GM23338 (cell line): ENCODE measurements at regions not wholly inside any gene's neighbourhood (a gene's known extent, or its start where the extent isn't known, plus 50 kb on each side); places are given as distances from the start of the nearest gene placed in this dataset.
A peak's percentile ranks its signal among the peaks of the same experiment; 100 is the strongest.

Experiments
- ATAC-seq: fragments of 200-7000 bp; cut with Tn5 transposase; 3 replicates; pipeline ENCODE4 v1.9.1; 2020
- DNase-seq: peaks from one replicate; pipeline ENCODE4 v3.0.0-alpha.2; 2015; ENCODE audit warnings: low spot score
- H2AFZ ChIP-seq: fragments of 200-600 bp; sonication (generic); 2 replicates; pipeline ENCODE4 v1.8.0; 2016; ENCODE audit warnings: antibody characterized with exemption, mild to moderate bottlenecking, moderate library complexity
- H3F3A ChIP-seq: fragments of 200-600 bp; sonication (generic); replicated peaks from 2 replicates; pipeline ENCODE4 v1.8.0; 2017; ENCODE audit warnings: antibody characterized with exemption, mixed run types, low read depth
- H3K27ac ChIP-seq: fragments of 200-600 bp; sonication (generic); 2 replicates; pipeline ENCODE4 v1.6.1; 2016; ENCODE audit warnings: low read depth
- H3K27me3 ChIP-seq: fragments of 200-600 bp; sonication (generic); 2 replicates; pipeline ENCODE4 v1.8.0; 2016; ENCODE audit warnings: mild to moderate bottlenecking, mixed run types, moderate library complexity; ENCODE audit not compliant: insufficient read depth
- H3K36me3 ChIP-seq: fragments of 200-600 bp; sonication (generic); 2 replicates; pipeline ENCODE4 v1.8.0; 2016; ENCODE audit warnings: mild to moderate bottlenecking; ENCODE audit not compliant: insufficient read depth
- H3K4me1 ChIP-seq: fragments of 200-600 bp; sonication (generic); 2 replicates; pipeline ENCODE4 v1.8.0; 2016; ENCODE audit warnings: mild to moderate bottlenecking, moderate library complexity; ENCODE audit not compliant: insufficient read depth
- H3K4me2 ChIP-seq: fragments of 200-600 bp; sonication (generic); 2 replicates; pipeline ENCODE4 v1.7.1; 2017; ENCODE audit warnings: mixed run types
- H3K4me3 ChIP-seq: fragments of 200-600 bp; sonication (generic); 2 replicates; pipeline ENCODE4 v1.6.1; 2016; ENCODE audit warnings: mixed run types
- H3K79me2 ChIP-seq: fragments of 200-600 bp; sonication (generic); replicated peaks from 2 replicates; pipeline ENCODE4 v1.8.0; 2017; ENCODE audit warnings: mild to moderate bottlenecking; ENCODE audit not compliant: insufficient read depth
- H3K9me2 ChIP-seq: fragments of 200-600 bp; sonication (generic); 2 replicates; pipeline ENCODE4 v1.8.0; 2017; ENCODE audit not compliant: insufficient read depth
- H4K20me1 ChIP-seq: fragments of 200-600 bp; sonication (generic); replicated peaks from 2 replicates; pipeline ENCODE4 v1.8.0; 2017; ENCODE audit warnings: mild to moderate bottlenecking; ENCODE audit not compliant: insufficient read depth
- H3K27ac Mint-ChIP-seq: 2 replicates; pipeline ENCODE4 v1.8.0; 2020; ENCODE audit warnings: inconsistent platforms, mild to moderate bottlenecking, moderate library complexity, mixed read lengths
- H3K27me3 Mint-ChIP-seq: 3 replicates; pipeline ENCODE4 v1.8.0; 2022; ENCODE audit warnings: low read depth, mild to moderate bottlenecking, moderate library complexity, mixed read lengths, inconsistent platforms; ENCODE audit not compliant: insufficient read depth, poor library complexity
- H3K36me3 Mint-ChIP-seq: 3 replicates; pipeline ENCODE4 v1.8.0; 2021; ENCODE audit warnings: low read depth, mild to moderate bottlenecking, inconsistent platforms, moderate library complexity, mixed read lengths
- H3K4me1 Mint-ChIP-seq: 3 replicates; pipeline ENCODE4 v1.8.0; 2020; ENCODE audit warnings: mild to moderate bottlenecking, inconsistent platforms, mixed read lengths
- H3K4me3 Mint-ChIP-seq: 3 replicates; pipeline ENCODE4 v1.8.0; 2021; ENCODE audit warnings: moderate library complexity, mild to moderate bottlenecking, inconsistent platforms, mixed read lengths
- H3K9me3 Mint-ChIP-seq: 3 replicates; pipeline ENCODE4 v1.8.0; 2020; ENCODE audit warnings: moderate library complexity, mild to moderate bottlenecking, inconsistent platforms, mixed read lengths
- CREB1 ChIP-seq: fragments of 250-450 bp; sonication (Bioruptor Pico); IDR thresholded peaks from 2 replicates; pipeline ENCODE4 v1.5.0; 2020; ENCODE audit warnings: low read depth, mild to moderate bottlenecking, moderate library complexity
- CTCF ChIP-seq, 2 experiments: fragments of 200-600 bp in 1 of 2; sonication (generic) in 1 of 2; conservative IDR thresholded peaks; 2 replicates each; pipeline versions ENCODE4 v1.5.1 to v1.6.1; 2016 to 2017; ENCODE audit warnings: antibody characterized with exemption in 2 of 2, low read depth in 2 of 2, mild to moderate bottlenecking in 2 of 2, moderate library complexity in 1 of 2
- ETS1 ChIP-seq: IDR thresholded peaks from 2 replicates; pipeline ENCODE4 v1.6.1; 2016; ENCODE audit warnings: antibody characterized with exemption
- EZH2 ChIP-seq: fragments of 200-600 bp; sonication (generic); IDR thresholded peaks from one replicate; pipeline ENCODE4 v1.8.0; 2017; ENCODE audit warnings: antibody characterized with exemption, mild to moderate bottlenecking, low read depth; ENCODE audit not compliant: unreplicated experiment
- EZH2phosphoT487 ChIP-seq: fragments of 200-600 bp; sonication (generic); IDR thresholded peaks from one replicate; pipeline ENCODE4 v1.8.1; 2018; ENCODE audit warnings: antibody characterized with exemption; ENCODE audit not compliant: unreplicated experiment
- JUNB ChIP-seq: IDR thresholded peaks from one replicate; pipeline ENCODE4 v1.6.1; 2016; ENCODE audit warnings: antibody characterized with exemption; ENCODE audit not compliant: unreplicated experiment
- NANOG ChIP-seq: IDR thresholded peaks from 2 replicates; pipeline ENCODE4 v1.6.1; 2016; ENCODE audit warnings: antibody characterized with exemption, borderline replicate concordance
- POLR2AphosphoS5 ChIP-seq: IDR thresholded peaks from 2 replicates; pipeline ENCODE4 v1.6.1; 2016; ENCODE audit warnings: antibody characterized with exemption, low read depth
- REST ChIP-seq: IDR thresholded peaks from one replicate; pipeline ENCODE4 v1.6.1; 2018; ENCODE audit warnings: antibody characterized with exemption; ENCODE audit not compliant: unreplicated experiment
- STAT1 ChIP-seq: IDR thresholded peaks from one replicate; pipeline ENCODE4 v1.6.1; 2016; ENCODE audit warnings: antibody characterized with exemption; ENCODE audit not compliant: unreplicated experiment
- ZNF114 ChIP-seq: fragments of 250-450 bp; sonication (Bioruptor Pico); IDR thresholded peaks from 2 replicates; pipeline ENCODE4 v1.5.0; 2020; ENCODE audit warnings: mild to moderate bottlenecking, moderate library complexity
- ZNF331 ChIP-seq: fragments of 250-450 bp; sonication (Bioruptor Pico); IDR thresholded peaks from 2 replicates; pipeline ENCODE4 v1.5.0; 2020; ENCODE audit warnings: low read depth, mild to moderate bottlenecking, moderate library complexity
- ZNF462 ChIP-seq: fragments of 250-450 bp; sonication (Bioruptor Pico); IDR thresholded peaks from 2 replicates; pipeline ENCODE4 v1.5.0; 2020; ENCODE audit warnings: mild to moderate bottlenecking, moderate library complexity

GRCh38 chr11:91585035-91585801 is 639.4 kb upstream of the FAT3 start:
- DNase-seq (no peak), ATAC-seq (no peak)
- Histone ChIP-seq H3K27me3 (no peaks in the 10 kb centered on the region), H3K36me3 (no peaks in the 10 kb centered on the region), H3K79me2 (no peaks in the 10 kb centered on the region), H3K4me2 (no peak overlapping the region), H3F3A (no peaks in the 10 kb centered on the region), H3K27ac (no peak overlapping the region), H3K9me2 (no peaks in the 10 kb centered on the region), H3K4me1 (no peaks in the 10 kb centered on the region), H4K20me1 (no peaks in the 10 kb centered on the region), H2AFZ (peak overlapping the region; percentile 13; the same call in 1 of the 2 replicates), H3K4me3 (no peak overlapping the region)
- no peaks in the 10 kb centered on the region; the same call in 2 of the 3 replicates for H3K36me3 Mint-ChIP-seq
- peaks cover 23% of the 10 kb centered on the region for H3K9me3 Mint-ChIP-seq
- no peak overlapping the region for H3K27ac Mint-ChIP-seq
- TF ChIP-seq REST: no peak
- TF ChIP-seq CTCF (conservative IDR thresholded peaks at IDR 0.05; ENCODE audit: low read depth in 2 of 2): no peak
- no peak for TF ChIP-seq NANOG
- TF ChIP-seq CREB1 (CRISPR knock-in tag): no peak
- TF ChIP-seq POLR2AphosphoS5: no peak
- no peak for TF ChIP-seq JUNB
- no peak for TF ChIP-seq STAT1
- TF ChIP-seq ZNF462 (CRISPR knock-in tag): no peak
- TF ChIP-seq ZNF331 (CRISPR knock-in tag): no peak
- no peak for TF ChIP-seq ZNF114 (CRISPR knock-in tag)
- TF ChIP-seq EZH2: no peak
- TF ChIP-seq ETS1: no peak
- TF ChIP-seq EZH2phosphoT487: no peak
- no peaks in the 10 kb centered on the region for H3K27me3 Mint-ChIP-seq
- H3K4me3 Mint-ChIP-seq: no peak overlapping the region
- no peaks in the 10 kb centered on the region for H3K4me1 Mint-ChIP-seq
